Tibial nerve (tissue), 3 donors: ENCODE measurements at regions not wholly inside any gene's neighbourhood (a gene's known extent, or its start where the extent isn't known, plus 50 kb on each side); places are given as distances from the start of the nearest gene placed in this dataset.

Experiments
- CTCF ChIP-seq, 5 experiments: fragments of 200-600 bp in 3 of 5; fragments of 450-650 bp in 2 of 5; sonication (generic) in 3 of 5; IDR thresholded peaks; one replicate each; pipeline ENCODE4 v1.5.1; 2016 to 2019; ENCODE audit warnings: antibody characterized with exemption in 5 of 5, mild to moderate bottlenecking in 3 of 5, moderate library complexity in 2 of 5
- POLR2A ChIP-seq, 2 donors: fragments of 450-650 bp; IDR thresholded peaks; one replicate each; pipeline ENCODE4 v1.6.1; 2017; ENCODE audit warnings: antibody characterized with exemption in 2 of 2, mild to moderate bottlenecking in 2 of 2, moderate library complexity in 2 of 2

DNA sequence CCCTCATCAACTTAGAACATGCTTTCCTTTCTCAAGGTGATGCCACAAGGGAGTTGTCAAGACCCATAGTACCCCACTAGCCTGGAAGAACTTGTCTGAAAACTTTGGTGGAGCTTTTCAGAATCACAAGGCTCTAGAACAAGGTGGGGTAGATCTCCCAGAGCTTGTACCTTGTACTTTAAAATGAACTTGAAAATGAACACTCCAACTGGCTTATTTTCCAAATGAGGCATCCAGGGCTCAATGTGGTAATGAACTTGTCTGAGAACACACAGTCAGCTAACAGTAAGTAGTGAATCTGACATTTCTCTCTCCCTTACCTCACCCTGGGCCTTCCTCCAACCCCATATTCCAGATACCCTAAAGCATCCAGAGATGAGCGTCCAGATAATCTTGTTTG, 81.8 kb upstream of the THBS1 start:
- TF ChIP-seq POLR2A (IDR thresholded peaks at IDR 0.05) (no peak), CTCF (IDR thresholded peaks at IDR 0.05) (no peak)
